ENCODE measurements at regions not wholly inside any gene's neighbourhood (a gene's known extent, or its start where the extent isn't known, plus 50 kb on each side); places are given as distances from the start of the nearest gene placed in this dataset.
"Not testable (repeated sequence)": the region's sequence is repeated elsewhere in the genome, so short reads cannot be mapped to it uniquely, and the experiment has no call there.

DNA sequence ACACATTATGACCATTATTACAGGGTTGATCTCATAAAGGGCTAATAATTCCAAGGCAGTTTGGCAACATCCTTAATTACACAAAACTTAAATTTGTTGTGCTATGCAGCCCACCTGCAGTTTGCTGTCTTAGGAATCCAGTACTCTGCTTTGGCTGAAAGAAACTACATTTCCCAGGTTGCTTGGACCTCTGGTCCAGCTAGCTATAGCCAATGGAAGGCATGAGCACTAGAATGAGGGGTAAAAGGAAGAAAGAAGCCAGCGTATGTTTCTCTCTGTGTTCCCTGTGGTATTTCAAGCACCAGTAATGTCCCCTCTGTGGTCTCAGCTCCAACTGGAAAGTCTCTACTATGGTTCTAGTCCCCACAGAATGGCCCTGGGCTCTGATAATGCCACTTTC lies 84.3 kb upstream of the TSC22D2 start:
- BruUV-seq (replicated peaks): no TSS peak
- H3K27me3 Mint-ChIP-seq (ENCODE audit: insufficient read depth, unreplicated experiment): no peaks in the 10 kb centered on the region

DNA sequence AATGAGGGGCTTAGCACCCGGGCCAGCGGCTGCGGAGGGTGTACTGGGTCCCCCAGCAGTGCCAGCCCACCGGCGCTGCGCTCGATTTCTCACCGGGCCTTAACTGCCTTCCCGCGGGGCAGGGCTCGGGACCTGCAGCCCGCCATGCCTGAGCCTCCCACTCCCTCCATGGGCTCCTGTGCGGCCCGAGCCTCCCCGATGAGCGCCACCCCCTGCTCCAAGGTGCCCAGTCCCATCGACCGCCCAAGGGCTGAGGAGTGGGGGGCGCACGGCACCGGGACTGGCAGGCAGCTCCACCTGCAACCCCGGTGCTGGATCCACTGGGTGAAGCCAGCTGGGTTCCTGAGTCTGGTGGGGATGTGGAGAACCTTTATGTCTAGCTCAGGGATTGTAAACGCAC lies 85.0 kb upstream of the TSC22D2 start:
- POLR2A ChIA-PET; H3K4me3 ChIP-seq (ENCODE audit: low read depth, low read length): not testable (repeated sequence)

More for the DNA sequence above, 84.3 kb upstream of the TSC22D2 start:
- Histone ChIP-seq H3K36me3 (ENCODE audit: control insufficient read depth, insufficient read depth, low read length) (no peaks in the 10 kb centered on the region), H3K4me3 (ENCODE audit: low read depth, low read length) (no peak overlapping the region), H3K27me3 (replicated peaks; ENCODE audit: control insufficient read depth, insufficient read depth, low read length) (no peaks in the 10 kb centered on the region), H3K9me3 (no peaks in the 10 kb centered on the region), H3K4me1 (peaks cover 57% of the 10 kb centered on the region)
- DNase-seq: no peak
- no peak overlapping the region for H3K27ac Mint-ChIP-seq (ENCODE audit: unreplicated experiment)
- ChIA-PET CTCF (no interaction called here), POLR2A (no interaction called here)
- no peaks in the 10 kb centered on the region for H3K9me3 Mint-ChIP-seq (ENCODE audit: unreplicated experiment)
- H3K36me3 Mint-ChIP-seq (ENCODE audit: insufficient read depth, unreplicated experiment): no peaks in the 10 kb centered on the region
- peaks cover 53% of the 10 kb centered on the region for H3K4me1 Mint-ChIP-seq (ENCODE audit: low read depth, unreplicated experiment)
- H3K4me3 Mint-ChIP-seq (ENCODE audit: unreplicated experiment): peak overlapping the region; percentile 15
- intact Hi-C loops (cut with micrococcal nuclease; ENCODE audit: unreplicated experiment): no loop called here
- TF ChIP-seq, protein P1, sequence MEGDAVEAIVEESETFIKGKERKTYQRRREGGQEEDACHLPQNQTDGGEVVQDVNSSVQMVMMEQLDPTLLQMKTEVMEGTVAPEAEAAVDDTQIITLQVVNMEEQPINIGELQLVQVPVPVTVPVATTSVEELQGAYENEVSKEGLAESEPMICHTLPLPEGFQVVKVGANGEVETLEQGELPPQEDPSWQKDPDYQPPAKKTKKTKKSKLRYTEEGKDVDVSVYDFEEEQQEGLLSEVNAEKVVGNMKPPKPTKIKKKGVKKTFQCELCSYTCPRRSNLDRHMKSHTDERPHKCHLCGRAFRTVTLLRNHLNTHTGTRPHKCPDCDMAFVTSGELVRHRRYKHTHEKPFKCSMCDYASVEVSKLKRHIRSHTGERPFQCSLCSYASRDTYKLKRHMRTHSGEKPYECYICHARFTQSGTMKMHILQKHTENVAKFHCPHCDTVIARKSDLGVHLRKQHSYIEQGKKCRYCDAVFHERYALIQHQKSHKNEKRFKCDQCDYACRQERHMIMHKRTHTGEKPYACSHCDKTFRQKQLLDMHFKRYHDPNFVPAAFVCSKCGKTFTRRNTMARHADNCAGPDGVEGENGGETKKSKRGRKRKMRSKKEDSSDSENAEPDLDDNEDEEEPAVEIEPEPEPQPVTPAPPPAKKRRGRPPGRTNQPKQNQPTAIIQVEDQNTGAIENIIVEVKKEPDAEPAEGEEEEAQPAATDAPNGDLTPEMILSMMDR (IDR thresholded peaks at IDR 0.05; ENCODE audit: insufficient read depth in 1 of 2, low read depth in 1 of 2, low read length in 1 of 2, severe bottlenecking in 1 of 2, unreplicated experiment in 1 of 2): no peak

DNA sequence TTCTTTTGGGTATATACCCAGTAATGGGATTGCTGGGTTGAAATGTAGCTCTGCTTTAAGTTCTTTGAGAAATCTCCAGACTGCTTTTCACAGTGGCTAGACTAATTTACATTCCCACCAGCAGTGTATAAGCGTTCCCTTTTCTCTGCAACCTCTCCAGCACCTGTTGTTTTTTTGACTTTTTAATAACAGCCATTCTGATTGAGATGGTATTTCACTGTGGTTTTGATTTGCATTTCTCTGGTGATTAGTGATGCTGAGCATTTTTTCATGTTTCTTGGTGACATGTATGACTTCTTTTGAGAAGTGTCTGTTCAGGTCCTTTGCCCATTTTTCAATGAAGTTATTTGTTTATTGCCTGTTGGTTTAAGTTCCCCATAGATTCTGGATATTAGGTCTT lies 87.1 kb upstream of the TSC22D2 start:
- H3K27me3 ChIP-seq (replicated peaks; ENCODE audit: control insufficient read depth, insufficient read depth, low read length); H3K36me3 ChIP-seq (ENCODE audit: control insufficient read depth, insufficient read depth, low read length); H3K4me3 ChIP-seq (ENCODE audit: low read depth, low read length); H3K9me3 Mint-ChIP-seq (ENCODE audit: unreplicated experiment); BruUV-seq (replicated peaks); H3K4me3 Mint-ChIP-seq (ENCODE audit: unreplicated experiment); DNase-seq; H3K36me3 Mint-ChIP-seq (ENCODE audit: insufficient read depth, unreplicated experiment); H3K27ac Mint-ChIP-seq (ENCODE audit: unreplicated experiment); H3K9me3 ChIP-seq; POLR2A ChIA-PET; CTCF ChIA-PET; H3K27me3 Mint-ChIP-seq (ENCODE audit: insufficient read depth, unreplicated experiment): not testable (repeated sequence)
- intact Hi-C loops (cut with micrococcal nuclease; ENCODE audit: unreplicated experiment): loop anchor here (1.0 kb wide), 1 partner anchor 24 kb away; no protein-coding TSS in a partner anchor
- H3K4me1 Mint-ChIP-seq (ENCODE audit: low read depth, unreplicated experiment): peaks cover 51% of the 10 kb centered on the region
- H3K4me1 ChIP-seq: peaks cover 56% of the 10 kb centered on the region

More for the DNA sequence above, 85.0 kb upstream of the TSC22D2 start:
- H3K36me3 ChIP-seq (ENCODE audit: control insufficient read depth, insufficient read depth, low read length); DNase-seq; H3K4me3 Mint-ChIP-seq (ENCODE audit: unreplicated experiment); H3K9me3 Mint-ChIP-seq (ENCODE audit: unreplicated experiment); H3K9me3 ChIP-seq; H3K36me3 Mint-ChIP-seq (ENCODE audit: insufficient read depth, unreplicated experiment); intact Hi-C loops (cut with micrococcal nuclease; ENCODE audit: unreplicated experiment); BruUV-seq (replicated peaks); H3K27me3 ChIP-seq (replicated peaks; ENCODE audit: control insufficient read depth, insufficient read depth, low read length); H3K27me3 Mint-ChIP-seq (ENCODE audit: insufficient read depth, unreplicated experiment); CTCF ChIA-PET; H3K27ac Mint-ChIP-seq (ENCODE audit: unreplicated experiment): not testable (repeated sequence)
- H3K4me1 ChIP-seq: peaks cover 53% of the 10 kb centered on the region
- peaks cover 52% of the 10 kb centered on the region for H3K4me1 Mint-ChIP-seq (ENCODE audit: low read depth, unreplicated experiment)

DNA sequence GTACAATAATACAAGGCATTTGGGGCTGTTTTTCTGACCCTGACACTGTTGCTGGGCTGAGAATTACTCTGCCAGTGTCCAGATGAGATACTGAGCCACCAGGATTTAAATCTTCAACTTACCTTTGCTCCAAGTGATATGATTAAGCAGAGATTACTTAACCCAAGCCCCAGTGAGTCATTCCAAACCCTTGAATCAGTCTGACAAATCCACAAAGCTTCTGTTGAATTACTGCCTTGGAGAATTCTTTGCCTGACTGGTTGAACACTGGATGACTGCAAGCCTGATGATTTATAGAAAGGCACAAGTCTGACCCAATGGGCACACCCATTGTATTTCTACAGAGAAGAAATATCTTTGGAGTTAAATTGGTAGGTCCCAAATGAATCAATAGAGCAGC lies 88.2 kb upstream of the TSC22D2 start:
- Mint-ChIP-seq H3K27ac (ENCODE audit: unreplicated experiment) (peak overlapping the region; percentile 29), H3K4me1 (ENCODE audit: low read depth, unreplicated experiment) (peaks cover 53% of the 10 kb centered on the region), H3K36me3 (ENCODE audit: insufficient read depth, unreplicated experiment) (no peaks in the 10 kb centered on the region), H3K4me3 (ENCODE audit: unreplicated experiment) (peak overlapping the region; percentile 27), H3K9me3 (ENCODE audit: unreplicated experiment) (no peaks in the 10 kb centered on the region), H3K27me3 (ENCODE audit: insufficient read depth, unreplicated experiment) (no peaks in the 10 kb centered on the region)
- Histone ChIP-seq H3K4me3 (ENCODE audit: low read depth, low read length) (no peak overlapping the region), H3K9me3 (no peaks in the 10 kb centered on the region), H3K27me3 (replicated peaks; ENCODE audit: control insufficient read depth, insufficient read depth, low read length) (no peaks in the 10 kb centered on the region), H3K4me1 (peaks cover 53% of the 10 kb centered on the region), H3K36me3 (ENCODE audit: control insufficient read depth, insufficient read depth, low read length) (no peaks in the 10 kb centered on the region)
- intact Hi-C loops (cut with micrococcal nuclease; ENCODE audit: unreplicated experiment): loop anchor here (1.0 kb wide), 1 partner anchor 25 kb away; no protein-coding TSS in a partner anchor
- no TSS peak for BruUV-seq (replicated peaks)
- peak; percentile 65 to 70 for DNase-seq
- POLR2A ChIA-PET: no interaction called here
- CTCF ChIA-PET: no interaction called here
- TF ChIP-seq, protein P1 (IDR thresholded peaks at IDR 0.05; ENCODE audit: insufficient read depth in 1 of 2, low read depth in 1 of 2, low read length in 1 of 2, severe bottlenecking in 1 of 2, unreplicated experiment in 1 of 2): no peak
